WTC11 (cell line): ENCODE measurements at regions not wholly inside any gene's neighbourhood (a gene's known extent, or its start where the extent isn't known, plus 50 kb on each side); places are given as distances from the start of the nearest gene placed in this dataset.

Source experiments
- ARID4B ChIP-seq: sonication (generic); formaldehyde crosslinking; IDR thresholded peaks from 2 replicates; pipeline ENCODE4 v1.8.0; 2023; ENCODE audit warnings: missing genetic modification reagents, mild to moderate bottlenecking, borderline replicate concordance
- CREB1 ChIP-seq: sonication (generic); formaldehyde crosslinking; IDR thresholded peaks from 2 replicates; pipeline ENCODE4 v1.8.0; 2023; ENCODE audit warnings: mild to moderate bottlenecking, missing genetic modification reagents
- ETV6 ChIP-seq: sonication (generic); formaldehyde crosslinking; IDR thresholded peaks from 2 replicates; pipeline ENCODE4 v1.8.1; 2022; ENCODE audit warnings: mild to moderate bottlenecking, missing genetic modification reagents
- FOXK1 ChIP-seq: sonication (generic); formaldehyde crosslinking; IDR thresholded peaks from 2 replicates; pipeline ENCODE4 v1.8.0; 2022; ENCODE audit warnings: mild to moderate bottlenecking, moderate library complexity, missing genetic modification reagents
- NFE2L1 ChIP-seq: sonication (generic); formaldehyde crosslinking; IDR thresholded peaks from 2 replicates; pipeline ENCODE4 v1.8.1; 2023; ENCODE audit warnings: missing genetic modification reagents
- TCF7 ChIP-seq: sonication (generic); formaldehyde crosslinking; IDR thresholded peaks from 2 replicates; pipeline ENCODE4 v1.8.0; 2022; ENCODE audit warnings: mild to moderate bottlenecking, low read depth, missing genetic modification reagents, moderate library complexity
- TF ChIP-seq, protein P1 (sequence below): sonication (generic); formaldehyde crosslinking; IDR thresholded peaks from 2 replicates; pipeline ENCODE4 v1.8.1; 2022; ENCODE audit warnings: low read depth, missing genetic modification reagents, borderline replicate concordance
- TF ChIP-seq, protein P2 (sequence below): fragments of 200-600 bp; IDR thresholded peaks from 2 replicates; pipeline ENCODE4 v1.8.0; 2022; ENCODE audit warnings: antibody characterized with exemption
- TF ChIP-seq, protein P3 (sequence below): fragments of 250-450 bp; sonication (Bioruptor Pico); IDR thresholded peaks from 2 replicates; pipeline ENCODE4 v1.9.0; 2021; ENCODE audit warnings: moderate library complexity, mild to moderate bottlenecking, inconsistent platforms, borderline replicate concordance
- TF ChIP-seq, protein P4 (sequence below): fragments of 250-450 bp; sonication (Bioruptor Pico); IDR thresholded peaks from 2 replicates; pipeline ENCODE4 v1.8.0; 2021; ENCODE audit warnings: mild to moderate bottlenecking
- TF ChIP-seq, protein P5 (sequence below): sonication (generic); formaldehyde crosslinking; IDR thresholded peaks from 2 replicates; pipeline ENCODE4 v1.8.0; 2022; ENCODE audit warnings: mild to moderate bottlenecking, missing genetic modification reagents
- TF ChIP-seq, protein P6 (sequence below): sonication (generic); formaldehyde crosslinking; IDR thresholded peaks from 2 replicates; pipeline ENCODE4 v1.8.1; 2022; ENCODE audit warnings: mild to moderate bottlenecking, moderate library complexity, missing genetic modification reagents

DNA sequence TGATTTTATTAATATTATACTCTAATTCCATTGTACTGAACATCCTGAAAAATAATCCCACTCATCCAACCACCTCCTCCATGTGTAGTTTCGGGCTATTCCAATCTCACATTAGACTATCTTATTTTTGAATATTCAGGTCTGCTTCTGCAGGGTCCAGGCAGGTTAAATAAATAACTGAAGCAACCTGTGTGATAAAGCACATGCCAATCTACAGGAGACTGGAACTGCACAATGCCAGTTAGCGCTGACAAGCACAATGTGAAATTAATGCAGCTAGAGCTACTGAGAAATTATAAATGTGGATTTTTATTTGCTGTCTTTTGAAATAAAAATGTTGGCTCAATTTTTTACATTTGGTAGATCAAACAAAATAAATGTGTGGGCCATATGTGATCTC is 540.1 kb upstream of the ATXN8OS start:
- TF ChIP-seq, protein P1, sequence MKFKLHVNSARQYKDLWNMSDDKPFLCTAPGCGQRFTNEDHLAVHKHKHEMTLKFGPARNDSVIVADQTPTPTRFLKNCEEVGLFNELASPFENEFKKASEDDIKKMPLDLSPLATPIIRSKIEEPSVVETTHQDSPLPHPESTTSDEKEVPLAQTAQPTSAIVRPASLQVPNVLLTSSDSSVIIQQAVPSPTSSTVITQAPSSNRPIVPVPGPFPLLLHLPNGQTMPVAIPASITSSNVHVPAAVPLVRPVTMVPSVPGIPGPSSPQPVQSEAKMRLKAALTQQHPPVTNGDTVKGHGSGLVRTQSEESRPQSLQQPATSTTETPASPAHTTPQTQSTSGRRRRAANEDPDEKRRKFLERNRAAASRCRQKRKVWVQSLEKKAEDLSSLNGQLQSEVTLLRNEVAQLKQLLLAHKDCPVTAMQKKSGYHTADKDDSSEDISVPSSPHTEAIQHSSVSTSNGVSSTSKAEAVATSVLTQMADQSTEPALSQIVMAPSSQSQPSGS (CRISPR knock-in tag): no peak
- TF ChIP-seq ETV6 (CRISPR knock-in tag) (no peak), CREB1 (CRISPR knock-in tag) (no peak), ARID4B (CRISPR knock-in tag) (no peak), NFE2L1 (CRISPR knock-in tag) (no peak), TCF7 (CRISPR knock-in tag) (no peak), FOXK1 (CRISPR knock-in tag) (no peak)
- TF ChIP-seq, protein P2, sequence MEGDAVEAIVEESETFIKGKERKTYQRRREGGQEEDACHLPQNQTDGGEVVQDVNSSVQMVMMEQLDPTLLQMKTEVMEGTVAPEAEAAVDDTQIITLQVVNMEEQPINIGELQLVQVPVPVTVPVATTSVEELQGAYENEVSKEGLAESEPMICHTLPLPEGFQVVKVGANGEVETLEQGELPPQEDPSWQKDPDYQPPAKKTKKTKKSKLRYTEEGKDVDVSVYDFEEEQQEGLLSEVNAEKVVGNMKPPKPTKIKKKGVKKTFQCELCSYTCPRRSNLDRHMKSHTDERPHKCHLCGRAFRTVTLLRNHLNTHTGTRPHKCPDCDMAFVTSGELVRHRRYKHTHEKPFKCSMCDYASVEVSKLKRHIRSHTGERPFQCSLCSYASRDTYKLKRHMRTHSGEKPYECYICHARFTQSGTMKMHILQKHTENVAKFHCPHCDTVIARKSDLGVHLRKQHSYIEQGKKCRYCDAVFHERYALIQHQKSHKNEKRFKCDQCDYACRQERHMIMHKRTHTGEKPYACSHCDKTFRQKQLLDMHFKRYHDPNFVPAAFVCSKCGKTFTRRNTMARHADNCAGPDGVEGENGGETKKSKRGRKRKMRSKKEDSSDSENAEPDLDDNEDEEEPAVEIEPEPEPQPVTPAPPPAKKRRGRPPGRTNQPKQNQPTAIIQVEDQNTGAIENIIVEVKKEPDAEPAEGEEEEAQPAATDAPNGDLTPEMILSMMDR: no peak
- TF ChIP-seq, protein P3, sequence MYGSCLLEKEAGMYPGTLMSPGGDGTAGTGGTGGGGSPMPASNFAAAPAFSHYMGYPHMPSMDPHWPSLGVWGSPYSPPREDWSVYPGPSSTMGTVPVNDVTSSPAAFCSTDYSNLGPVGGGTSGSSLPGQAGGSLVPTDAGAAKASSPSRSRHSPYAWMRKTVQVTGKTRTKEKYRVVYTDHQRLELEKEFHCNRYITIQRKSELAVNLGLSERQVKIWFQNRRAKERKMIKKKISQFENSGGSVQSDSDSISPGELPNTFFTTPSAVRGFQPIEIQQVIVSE (CRISPR knock-in tag): no peak
- TF ChIP-seq, protein P4, sequence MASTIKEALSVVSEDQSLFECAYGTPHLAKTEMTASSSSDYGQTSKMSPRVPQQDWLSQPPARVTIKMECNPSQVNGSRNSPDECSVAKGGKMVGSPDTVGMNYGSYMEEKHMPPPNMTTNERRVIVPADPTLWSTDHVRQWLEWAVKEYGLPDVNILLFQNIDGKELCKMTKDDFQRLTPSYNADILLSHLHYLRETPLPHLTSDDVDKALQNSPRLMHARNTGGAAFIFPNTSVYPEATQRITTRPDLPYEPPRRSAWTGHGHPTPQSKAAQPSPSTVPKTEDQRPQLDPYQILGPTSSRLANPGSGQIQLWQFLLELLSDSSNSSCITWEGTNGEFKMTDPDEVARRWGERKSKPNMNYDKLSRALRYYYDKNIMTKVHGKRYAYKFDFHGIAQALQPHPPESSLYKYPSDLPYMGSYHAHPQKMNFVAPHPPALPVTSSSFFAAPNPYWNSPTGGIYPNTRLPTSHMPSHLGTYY (CRISPR knock-in tag): no peak
- TF ChIP-seq, protein P5, sequence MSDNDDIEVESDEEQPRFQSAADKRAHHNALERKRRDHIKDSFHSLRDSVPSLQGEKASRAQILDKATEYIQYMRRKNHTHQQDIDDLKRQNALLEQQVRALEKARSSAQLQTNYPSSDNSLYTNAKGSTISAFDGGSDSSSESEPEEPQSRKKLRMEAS (CRISPR knock-in tag): no peak
- TF ChIP-seq, protein P6, sequence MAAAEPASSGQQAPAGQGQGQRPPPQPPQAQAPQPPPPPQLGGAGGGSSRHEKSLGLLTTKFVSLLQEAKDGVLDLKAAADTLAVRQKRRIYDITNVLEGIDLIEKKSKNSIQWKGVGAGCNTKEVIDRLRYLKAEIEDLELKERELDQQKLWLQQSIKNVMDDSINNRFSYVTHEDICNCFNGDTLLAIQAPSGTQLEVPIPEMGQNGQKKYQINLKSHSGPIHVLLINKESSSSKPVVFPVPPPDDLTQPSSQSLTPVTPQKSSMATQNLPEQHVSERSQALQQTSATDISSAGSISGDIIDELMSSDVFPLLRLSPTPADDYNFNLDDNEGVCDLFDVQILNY: no peak
